CD1c-positive myeloid dendritic cell (primary cell): ENCODE measurements at regions not wholly inside any gene's neighbourhood (a gene's known extent, or its start where the extent isn't known, plus 50 kb on each side); places are given as distances from the start of the nearest gene placed in this dataset.
A peak's percentile ranks its signal among the peaks of the same experiment; 100 is the strongest.

ENCODE experiments used
- DNase-seq: peaks from one replicate; pipeline ENCODE4 v3.0.0-alpha.2; 2016; ENCODE audit errors: extremely low spot score

DNA sequence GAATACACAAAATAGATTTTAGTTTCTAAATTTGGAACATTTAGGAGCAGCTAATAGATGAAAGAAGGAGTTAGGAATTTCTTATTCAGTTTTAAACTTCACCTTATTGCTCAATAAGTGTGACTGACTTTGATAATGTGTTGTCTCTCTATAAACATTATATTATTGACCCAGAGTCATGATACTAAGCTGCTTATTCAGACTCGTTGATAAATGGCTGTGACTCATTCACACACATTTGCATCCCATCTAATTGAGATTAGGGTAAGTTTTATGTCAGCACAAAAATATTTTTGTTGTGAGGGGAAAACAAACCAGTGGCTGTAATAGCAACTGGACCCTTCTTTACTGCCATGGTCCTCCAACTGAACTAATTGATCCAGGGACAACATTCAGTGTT is 137.6 kb downstream of the GOLIM4 start:
- DNase-seq: no peak

DNA sequence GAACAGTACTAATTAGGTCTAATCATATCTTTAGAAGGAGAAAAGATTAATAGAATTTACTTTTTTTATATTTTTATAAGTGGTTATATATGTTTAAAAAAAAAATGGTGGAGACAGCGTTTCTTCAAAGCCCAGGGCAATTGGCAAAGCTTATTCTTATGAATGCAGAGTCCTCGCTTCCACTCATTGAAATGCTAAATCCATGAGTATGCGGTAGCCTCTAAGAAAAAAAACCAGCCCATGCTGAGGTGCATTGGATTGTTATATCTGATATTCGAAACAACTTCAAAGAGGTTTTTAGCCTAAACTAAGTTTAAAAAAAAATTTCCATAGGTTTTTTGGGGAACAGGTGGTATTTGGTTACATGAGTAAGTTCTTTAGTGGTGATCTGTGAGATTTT is 142.8 kb downstream of the GOLIM4 start:
- DNase-seq: no peak

DNA sequence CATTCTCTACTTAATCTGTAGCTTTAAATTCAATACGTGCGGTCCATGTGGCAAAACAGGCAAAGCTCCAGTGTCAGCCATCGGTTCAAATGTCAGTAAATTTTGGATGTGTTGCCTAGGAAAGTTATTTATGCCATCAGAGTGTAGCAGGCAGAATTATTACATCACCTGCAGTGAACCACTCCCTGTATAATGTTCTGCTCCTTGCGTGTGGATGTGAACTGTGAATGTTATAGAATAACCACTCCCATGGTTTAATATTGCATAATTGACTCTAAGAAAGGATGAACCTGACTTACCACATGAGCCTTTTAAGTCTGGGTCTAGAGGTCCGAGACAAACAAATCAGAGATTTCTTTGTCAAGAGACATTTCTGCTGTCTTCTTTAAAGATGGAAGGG is 145.5 kb downstream of the GOLIM4 start:
- no peak for DNase-seq

DNA sequence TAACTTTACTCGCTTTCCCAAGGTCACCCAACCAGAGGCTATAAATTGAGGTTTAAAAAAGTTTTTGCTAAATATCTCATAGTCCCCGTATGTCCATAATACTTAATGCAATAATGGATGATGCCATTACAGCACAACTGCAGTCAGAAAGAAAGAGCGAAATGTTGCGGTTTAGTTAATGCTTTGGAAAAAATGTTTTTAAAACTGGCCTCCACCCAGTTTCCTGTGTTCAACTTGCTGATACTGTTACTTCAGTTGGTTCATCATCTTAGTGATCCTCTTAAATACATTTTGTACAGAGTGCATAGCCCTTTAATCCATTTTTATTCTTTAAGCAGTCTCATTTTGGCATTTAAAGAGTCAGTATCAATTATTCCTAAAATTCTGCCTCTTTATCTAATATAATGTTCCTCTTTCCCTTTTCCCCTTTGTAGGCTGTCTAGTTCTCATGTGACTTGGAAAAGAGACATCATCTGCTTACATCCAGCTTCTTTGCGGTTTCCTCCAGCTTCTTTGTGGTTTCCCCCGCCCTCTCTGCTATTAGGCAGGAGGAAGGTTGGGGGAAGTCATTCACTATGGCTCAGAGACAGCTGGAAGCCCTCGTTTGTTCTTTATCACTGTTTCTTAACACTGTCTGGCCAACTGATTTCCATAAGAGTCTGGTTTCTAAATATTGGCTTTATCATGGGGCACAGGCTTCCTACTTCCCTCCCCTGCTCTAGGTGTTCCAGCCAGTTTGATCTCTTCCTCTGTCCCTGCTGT is 154.3 kb downstream of the GOLIM4 start:
- peak; percentile 76 for DNase-seq

- peak; percentile 4 for DNase-seq
Observed at GRCh38 chr3:167940241-167940640, 155.5 kb downstream of the GOLIM4 start.

- no peak for DNase-seq
Observed at GRCh38 chr3:167938516-167938915, 157.2 kb downstream of the GOLIM4 start.

GRCh38 chr3:167936019-167936418 is 159.7 kb downstream of the GOLIM4 start:
- DNase-seq: no peak

- no peak for DNase-seq
Observed at GRCh38 chr3:167930453-167930852, 165.3 kb downstream of the GOLIM4 start.

DNA sequence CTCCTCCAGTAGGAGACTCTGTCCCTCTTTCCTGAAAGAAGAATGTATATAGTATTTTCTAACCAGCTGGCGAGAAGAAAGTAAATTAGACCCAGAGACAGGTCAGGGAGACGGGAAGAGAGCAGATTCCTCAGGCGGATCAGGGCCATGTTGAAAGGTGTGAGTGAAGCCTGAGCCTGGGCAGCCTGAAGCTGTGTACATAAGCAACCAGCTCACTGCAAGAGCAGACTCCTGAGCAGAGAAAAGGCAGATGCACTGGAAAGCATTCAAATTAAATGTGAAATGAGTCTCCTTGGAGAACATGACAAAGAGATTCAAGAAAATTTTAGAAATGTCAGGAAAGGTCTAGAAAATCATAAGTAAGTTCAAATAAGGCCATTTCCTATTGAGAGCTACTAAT is 165.8 kb downstream of the GOLIM4 start:
- DNase-seq: no peak

- DNase-seq: no peak
Observed at GRCh38 chr3:167928381-167928780, 167.3 kb downstream of the GOLIM4 start.

DNA sequence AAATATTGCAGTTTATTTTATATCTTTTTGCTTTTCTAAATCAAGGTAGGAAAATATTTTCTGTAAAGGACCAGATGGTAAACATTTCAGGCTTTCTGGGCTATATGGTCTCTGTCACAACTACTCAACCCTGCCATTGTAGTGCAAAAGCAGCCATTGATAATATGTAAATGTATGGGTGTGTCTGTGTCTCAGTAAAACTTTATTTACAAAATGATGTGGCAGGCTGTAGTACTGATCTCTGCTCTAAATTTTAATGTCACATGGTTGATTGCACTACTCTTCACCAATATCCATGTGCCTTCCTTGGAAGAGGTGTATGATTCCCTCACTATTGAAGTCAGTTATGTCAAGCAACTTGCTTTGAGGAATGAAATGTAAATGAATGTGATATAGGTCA is 175.0 kb downstream of the GOLIM4 start:
- no peak for DNase-seq

- DNase-seq: no peak
Observed at GRCh38 chr3:167919590-167919989, 176.1 kb downstream of the GOLIM4 start.

GRCh38 chr3:167918686-167919085 is 177.0 kb downstream of the GOLIM4 start:
- no peak for DNase-seq

DNA sequence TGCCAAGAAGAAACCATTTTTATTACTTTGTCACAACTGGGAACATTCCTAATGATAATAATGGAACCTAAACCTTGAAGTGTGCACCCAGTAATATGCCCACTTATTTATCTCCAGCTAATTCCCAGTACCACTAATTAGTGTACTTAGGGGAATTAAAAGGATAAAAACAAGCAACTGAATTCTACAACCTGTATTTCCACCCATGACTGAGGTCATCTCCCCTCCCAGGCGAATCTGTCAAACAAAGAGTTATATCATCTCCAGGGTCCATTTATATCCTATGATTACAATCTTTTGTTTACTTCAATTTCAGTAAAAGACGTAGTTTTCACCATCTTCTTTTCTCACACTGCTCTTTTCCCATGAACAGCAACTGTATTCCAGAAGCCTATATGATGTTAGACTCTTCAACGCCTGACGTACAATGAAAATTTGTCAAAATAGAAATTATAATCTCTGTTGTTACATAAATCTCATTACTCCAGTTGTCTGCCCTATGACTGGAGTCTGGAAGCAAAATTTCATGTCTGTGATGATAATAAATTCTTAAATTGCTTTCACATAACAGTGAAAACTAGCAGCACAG is 177.6 kb downstream of the GOLIM4 start:
- no peak for DNase-seq

DNA sequence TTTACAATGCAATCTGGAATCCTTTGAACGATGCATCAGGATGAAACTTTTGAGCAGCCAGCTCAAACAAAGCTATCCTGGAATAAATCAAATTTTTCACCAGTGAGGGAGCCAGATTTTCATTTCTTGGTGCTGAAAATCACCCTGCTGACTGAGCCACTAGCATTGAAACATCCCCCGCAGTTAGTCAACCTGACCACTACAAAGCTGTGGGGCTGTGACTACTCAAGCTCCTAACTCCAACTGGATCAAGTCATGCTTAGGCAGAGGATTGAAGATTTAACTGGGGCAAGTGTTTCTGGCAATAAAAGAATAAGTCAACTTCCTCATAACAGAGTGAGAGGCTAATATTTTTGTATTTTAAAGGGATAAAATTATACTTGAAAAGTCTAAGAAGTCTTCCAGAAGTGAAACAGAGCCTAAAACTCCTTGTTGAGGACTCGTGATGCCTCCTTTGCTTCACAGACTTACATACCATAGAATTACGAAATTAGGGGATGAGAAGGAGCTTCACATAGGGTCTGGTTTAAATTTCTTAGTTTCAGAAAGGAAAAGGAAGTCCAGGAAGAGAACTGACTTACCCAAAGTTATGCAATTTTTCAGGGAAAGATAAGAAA is 177.8 kb downstream of the SERPINI1 start:
- DNase-seq: peak; percentile 47

- no peak for DNase-seq
Observed at GRCh38 chr3:167909952-167910351, 174.4 kb downstream of the SERPINI1 start.

DNA sequence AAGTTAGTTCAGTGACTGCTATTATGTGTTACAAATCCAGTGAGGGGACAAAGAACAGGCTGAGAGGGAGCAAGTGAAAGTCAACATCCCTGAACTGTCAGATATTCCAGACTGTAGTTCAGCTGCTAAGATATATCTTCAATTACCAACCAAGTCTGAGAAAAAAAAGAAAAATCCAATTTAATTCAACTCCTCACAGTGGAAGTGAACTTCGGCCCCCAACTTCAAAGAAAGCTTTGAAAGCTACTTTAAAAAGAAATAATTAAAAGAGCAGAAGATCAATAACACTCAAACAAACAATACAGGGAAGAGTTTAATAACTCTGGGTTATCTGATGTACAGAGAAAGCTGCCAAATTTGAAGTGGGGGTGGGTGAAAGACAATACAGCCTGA is 174.0 kb downstream of the SERPINI1 start:
- DNase-seq: no peak

- no peak for DNase-seq
Observed at GRCh38 chr3:167908746-167909503, 173.4 kb downstream of the SERPINI1 start.

GRCh38 chr3:167908221-167908620 is 172.7 kb downstream of the SERPINI1 start:
- no peak for DNase-seq

DNA sequence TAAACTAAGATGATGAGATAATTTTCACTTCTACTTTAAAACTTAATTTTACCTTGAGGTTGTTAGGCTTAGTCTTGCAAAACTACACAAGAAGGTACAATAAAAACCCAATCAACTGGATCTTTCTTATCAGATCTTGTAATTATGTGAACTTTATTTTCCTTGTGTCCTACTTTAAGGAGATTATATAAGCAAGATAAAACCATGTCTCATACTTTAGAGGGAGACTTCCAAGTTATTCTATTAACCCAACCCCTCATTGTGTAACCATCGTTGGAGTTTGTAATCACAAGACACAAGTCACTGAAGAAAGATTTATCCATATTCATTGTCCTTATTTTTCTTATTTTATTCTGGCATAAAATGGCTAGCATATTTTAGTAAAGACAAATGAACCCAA is 165.6 kb downstream of the SERPINI1 start:
- DNase-seq: no peak

- peak; percentile 17 for DNase-seq
Observed at GRCh38 chr3:167899093-167899492, 163.6 kb downstream of the SERPINI1 start.

DNA sequence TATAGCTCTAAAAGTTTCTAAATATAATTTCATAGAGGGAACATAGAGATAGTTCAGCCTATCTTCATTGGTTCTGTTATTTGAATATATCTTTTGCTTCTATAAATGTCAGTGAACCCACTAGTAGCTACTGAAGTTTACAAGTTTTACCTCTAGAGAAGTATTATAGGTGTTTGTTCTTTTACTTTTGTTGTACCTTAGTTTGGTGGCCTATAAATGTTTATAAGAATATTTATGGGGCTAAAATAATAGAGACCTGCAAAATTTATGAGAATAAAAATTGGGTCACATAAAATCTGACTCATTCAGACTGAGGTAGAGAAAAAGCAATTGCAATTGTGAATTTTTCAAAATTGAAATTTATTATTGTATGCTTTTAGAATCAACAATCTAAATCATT is 162.6 kb downstream of the SERPINI1 start:
- no peak for DNase-seq

DNA sequence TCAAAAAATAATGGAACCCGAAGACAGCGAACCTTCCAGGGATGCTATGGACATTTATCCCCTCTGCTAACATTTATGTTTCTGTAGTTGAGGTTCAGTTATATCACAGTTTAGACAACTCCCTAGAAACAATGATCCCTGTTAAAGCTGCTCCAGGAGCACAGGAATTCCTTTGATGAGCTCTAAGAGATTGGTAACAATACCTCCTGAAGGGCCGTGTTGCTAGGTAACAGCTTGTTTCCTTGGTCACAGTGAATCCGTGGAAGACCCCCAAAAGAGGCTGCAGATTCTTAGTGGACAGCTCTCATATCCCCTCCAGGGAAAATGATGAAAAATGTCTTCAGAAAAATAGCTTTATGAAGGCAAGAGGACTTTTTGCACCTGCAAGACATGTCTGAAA is 160.2 kb downstream of the SERPINI1 start:
- DNase-seq: no peak
